ENCODE measurements at regions not wholly inside any gene's neighbourhood (a gene's known extent, or its start where the extent isn't known, plus 50 kb on each side); places are given as distances from the start of the nearest gene placed in this dataset.

GRCh38 chr18:47316924-47317323 lies 65.5 kb upstream of the SKOR2 start:
- no peak for TF ChIP-seq CTCF (IDR thresholded peaks at IDR 0.05; ENCODE audit: low read length)
- TF ChIP-seq EZH2 (optimal IDR thresholded peaks at IDR 0.05; ENCODE audit: low read depth, low read length) = no peak
- no peak for TF ChIP-seq EZH2phosphoT487 (IDR thresholded peaks at IDR 0.05; ENCODE audit: low read length)

Data from MM.1S (cell line).